Endothelial cell of umbilical vein (primary cell): ENCODE measurements at regions not wholly inside any gene's neighbourhood (a gene's known extent, or its start where the extent isn't known, plus 50 kb on each side); places are given as distances from the start of the nearest gene placed in this dataset.

Experiments
- FOS ChIP-seq: IDR thresholded peaks from 2 replicates; pipeline ENCODE4 v1.6.1; 2011; ENCODE audit warnings: mild to moderate bottlenecking, low read length, moderate library complexity, borderline replicate concordance; ENCODE audit not compliant: insufficient read depth
- POLR2A ChIP-seq: IDR thresholded peaks from 2 replicates; pipeline ENCODE4 v1.6.1; 2012; ENCODE audit warnings: low read depth, mild to moderate bottlenecking, control low read depth, low read length
- POLR2AphosphoS5 ChIP-seq: IDR thresholded peaks from 2 replicates; pipeline ENCODE4 v1.6.1; 2012; ENCODE audit warnings: low read depth, mild to moderate bottlenecking, control low read depth, low read length, moderate library complexity; ENCODE audit not compliant: insufficient read depth
- TF ChIP-seq, protein P1 (sequence below), 2 donors: IDR thresholded peaks; 1 replicate in 1 of 2; 2 replicates in 1 of 2; pipeline ENCODE4 v1.5.1; 2011; ENCODE audit warnings: low read length in 2 of 2, mild to moderate bottlenecking in 2 of 2, moderate library complexity in 2 of 2, control low read depth in 1 of 2, inconsistent platforms in 1 of 2, low read depth in 1 of 2; ENCODE audit not compliant: insufficient read depth in 1 of 2; ENCODE audit errors: extremely low read depth in 1 of 2

DNA sequence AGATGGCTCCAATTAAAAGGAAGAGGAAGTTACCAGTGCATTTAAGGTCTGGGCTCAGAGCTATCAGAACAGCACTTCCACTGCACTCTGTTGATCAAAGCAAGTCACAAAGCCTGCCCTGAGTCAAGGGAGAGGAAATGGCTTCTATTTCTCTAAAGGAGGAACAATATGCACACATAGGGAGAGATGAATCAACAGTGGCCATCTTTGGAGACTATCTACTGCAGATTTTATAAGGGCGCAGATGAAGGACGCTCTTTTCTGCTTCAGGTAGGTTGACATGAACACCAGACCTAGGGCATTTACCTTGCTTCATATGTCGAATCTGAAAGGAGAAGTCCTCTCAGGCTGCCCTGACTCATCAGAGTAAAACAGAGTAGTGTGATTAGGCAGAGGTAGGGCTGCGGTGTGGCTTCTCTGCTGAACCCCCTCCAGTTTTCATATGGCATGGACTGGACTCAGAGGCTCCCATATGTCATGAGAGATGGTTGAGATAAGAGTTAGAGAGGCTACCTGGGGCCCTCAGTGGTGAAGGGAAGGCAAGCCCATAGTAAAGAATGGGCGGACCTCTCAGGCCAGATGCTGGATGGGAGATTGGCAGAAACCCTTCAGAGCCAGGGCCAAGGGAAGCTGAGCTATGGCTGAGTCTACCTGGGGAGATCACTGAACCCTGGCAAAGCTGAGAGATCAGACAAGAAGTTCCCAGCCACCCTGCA, 84.4 kb downstream of the ARF6 start:
- TF ChIP-seq, protein P1, sequence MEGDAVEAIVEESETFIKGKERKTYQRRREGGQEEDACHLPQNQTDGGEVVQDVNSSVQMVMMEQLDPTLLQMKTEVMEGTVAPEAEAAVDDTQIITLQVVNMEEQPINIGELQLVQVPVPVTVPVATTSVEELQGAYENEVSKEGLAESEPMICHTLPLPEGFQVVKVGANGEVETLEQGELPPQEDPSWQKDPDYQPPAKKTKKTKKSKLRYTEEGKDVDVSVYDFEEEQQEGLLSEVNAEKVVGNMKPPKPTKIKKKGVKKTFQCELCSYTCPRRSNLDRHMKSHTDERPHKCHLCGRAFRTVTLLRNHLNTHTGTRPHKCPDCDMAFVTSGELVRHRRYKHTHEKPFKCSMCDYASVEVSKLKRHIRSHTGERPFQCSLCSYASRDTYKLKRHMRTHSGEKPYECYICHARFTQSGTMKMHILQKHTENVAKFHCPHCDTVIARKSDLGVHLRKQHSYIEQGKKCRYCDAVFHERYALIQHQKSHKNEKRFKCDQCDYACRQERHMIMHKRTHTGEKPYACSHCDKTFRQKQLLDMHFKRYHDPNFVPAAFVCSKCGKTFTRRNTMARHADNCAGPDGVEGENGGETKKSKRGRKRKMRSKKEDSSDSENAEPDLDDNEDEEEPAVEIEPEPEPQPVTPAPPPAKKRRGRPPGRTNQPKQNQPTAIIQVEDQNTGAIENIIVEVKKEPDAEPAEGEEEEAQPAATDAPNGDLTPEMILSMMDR (IDR thresholded peaks at IDR 0.05; ENCODE audit: extremely low read depth in 1 of 2, insufficient read depth in 1 of 2, low read depth in 1 of 2, low read length in 2 of 2), result no peak
- TF ChIP-seq POLR2A, result no peak
- no peak for TF ChIP-seq FOS
- no peak for TF ChIP-seq POLR2AphosphoS5
